ENCODE measurements at regions not wholly inside any gene's neighbourhood (a gene's known extent, or its start where the extent isn't known, plus 50 kb on each side); places are given as distances from the start of the nearest gene placed in this dataset.
"Not testable (repeated sequence)": the region's sequence is repeated elsewhere in the genome, so short reads cannot be mapped to it uniquely, and the experiment has no call there.

DNA sequence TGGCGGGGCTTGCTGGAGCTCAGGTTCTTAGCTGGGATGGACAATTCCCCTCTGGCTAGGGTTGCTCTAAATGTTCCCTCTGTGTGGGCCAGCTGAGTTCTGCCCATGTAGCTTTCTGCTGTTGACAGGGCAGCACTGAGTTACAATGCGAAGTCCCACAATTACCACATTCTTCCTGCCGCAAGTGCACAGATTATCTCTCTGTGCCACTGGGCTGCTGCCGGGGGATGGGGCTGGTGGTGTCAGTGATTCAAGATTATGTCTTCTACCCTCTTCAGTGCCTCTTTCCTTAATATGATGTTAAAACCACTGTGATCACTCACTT is 708.1 kb downstream of the SLC4A3 start:
- DNase-seq (ENCODE audit: low read depth, low spot score): no peak

DNA sequence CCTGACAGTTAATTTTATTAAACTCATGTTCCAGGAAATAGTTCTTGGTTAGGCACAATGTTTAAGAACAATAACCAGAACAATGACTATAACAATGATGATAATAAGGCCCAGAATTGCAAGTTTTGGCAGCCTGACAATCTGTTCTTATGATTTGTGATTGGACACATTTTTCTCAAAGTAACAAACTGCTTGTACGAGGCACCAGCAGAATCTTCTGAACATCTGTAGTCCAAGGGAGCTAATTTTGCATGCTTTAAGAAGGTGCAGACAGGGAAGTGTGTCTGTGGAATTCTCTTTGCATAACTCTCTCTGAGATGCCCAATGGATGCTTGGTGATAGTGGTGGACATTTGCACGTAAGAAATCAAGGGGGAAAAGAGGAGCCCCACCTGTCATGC is 709.3 kb downstream of the SLC4A3 start:
- DNase-seq (ENCODE audit: low read depth, low spot score): no peak

DNA sequence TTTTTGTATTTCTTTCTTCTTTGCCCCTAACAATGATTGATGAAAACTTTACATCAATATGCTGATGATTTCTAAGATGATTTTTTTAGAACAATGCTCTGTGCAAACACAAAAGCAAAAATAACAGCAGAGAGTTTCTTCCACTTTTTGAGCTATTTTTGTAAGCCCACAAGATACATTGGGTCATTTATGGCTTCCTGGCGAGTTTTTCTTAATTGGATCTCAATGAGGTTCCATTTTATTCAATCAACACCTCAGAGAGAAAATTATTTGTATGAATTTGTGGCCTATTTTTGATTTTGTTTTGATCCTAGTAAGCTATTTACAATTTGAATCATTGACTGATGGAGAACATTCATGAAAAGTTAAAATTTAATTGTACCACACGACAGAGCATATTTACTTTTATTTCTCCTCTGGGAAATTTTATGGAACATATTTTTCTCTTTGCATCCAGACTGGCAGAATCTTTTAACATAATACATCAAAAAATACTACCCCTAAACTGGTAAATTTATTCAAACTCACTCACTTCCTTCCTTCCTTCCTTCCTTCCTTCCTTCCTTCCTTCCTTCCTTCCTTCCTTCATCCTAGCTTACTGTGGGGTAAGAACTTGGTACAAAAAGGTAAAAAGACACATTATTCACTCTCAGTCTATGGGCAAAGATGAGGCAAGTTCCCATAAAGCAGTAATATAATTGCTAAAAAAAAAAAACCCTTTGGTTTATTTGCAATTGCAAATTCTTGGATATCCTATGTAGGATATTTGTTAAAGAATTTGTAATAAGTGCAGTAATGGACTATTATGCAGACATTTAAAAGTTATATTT is 710.4 kb downstream of the SLC4A3 start:
- no peak for DNase-seq (ENCODE audit: low read depth, low spot score)

DNA sequence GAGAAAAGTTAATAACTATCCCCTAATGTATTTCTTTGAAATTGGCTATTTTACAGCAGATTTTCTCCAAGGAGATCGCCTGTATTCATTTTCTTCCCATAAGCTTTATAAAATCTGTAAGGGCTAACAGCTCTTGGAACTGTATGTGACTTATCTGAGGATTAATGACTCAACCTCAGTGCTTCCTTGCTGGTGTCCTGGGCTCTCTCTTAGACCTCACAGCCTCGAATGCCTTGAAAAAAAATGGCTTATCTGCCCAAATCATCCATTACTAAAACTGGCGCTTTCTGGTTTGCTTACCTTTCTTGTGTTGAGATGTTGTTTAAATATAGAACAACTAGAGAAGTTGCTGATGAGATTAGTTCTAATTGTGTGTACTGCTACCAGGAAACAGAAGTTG is 713.6 kb downstream of the SLC4A3 start:
- no peak for DNase-seq (ENCODE audit: low read depth, low spot score)

DNA sequence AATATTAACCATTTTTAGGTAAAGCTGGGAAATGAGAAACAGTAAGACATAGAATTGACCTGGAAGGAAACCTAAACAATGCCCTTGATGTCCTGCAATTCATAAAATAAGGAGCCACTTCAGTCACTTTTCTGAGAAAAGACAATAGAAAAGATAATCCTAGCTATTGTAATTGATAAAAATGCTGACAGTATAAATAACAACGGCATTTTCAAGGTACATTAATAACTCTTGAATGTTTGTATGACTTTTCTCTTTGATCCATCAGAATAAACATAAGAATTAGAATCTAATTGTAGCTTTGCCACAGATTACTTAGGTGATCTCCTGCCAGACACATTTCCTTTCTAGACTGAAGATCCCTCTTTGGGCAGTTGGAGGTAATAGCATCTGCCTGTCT is 719.5 kb downstream of the SLC4A3 start:
- no peak for DNase-seq (ENCODE audit: low read depth, low spot score)

DNA sequence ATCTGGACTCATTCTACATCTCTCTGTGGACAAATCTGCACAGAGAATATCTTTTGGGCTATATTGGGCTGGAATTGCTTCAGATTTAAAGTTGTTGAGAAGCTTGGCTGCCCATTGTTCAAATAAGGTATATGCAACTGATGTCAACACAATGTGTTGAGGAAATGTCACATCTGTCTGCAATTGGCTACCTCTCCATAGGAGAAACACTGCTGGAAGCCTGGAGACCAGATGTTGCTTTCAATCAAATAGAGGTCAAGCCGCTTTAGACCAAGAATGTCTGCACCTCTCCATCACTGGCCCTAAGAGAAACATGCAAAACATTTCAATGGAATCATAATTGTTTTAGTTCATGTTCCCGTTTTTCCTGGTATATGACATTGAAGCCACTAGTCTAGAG is 720.2 kb downstream of the SLC4A3 start:
- DNase-seq (ENCODE audit: low read depth, low spot score): no peak

DNA sequence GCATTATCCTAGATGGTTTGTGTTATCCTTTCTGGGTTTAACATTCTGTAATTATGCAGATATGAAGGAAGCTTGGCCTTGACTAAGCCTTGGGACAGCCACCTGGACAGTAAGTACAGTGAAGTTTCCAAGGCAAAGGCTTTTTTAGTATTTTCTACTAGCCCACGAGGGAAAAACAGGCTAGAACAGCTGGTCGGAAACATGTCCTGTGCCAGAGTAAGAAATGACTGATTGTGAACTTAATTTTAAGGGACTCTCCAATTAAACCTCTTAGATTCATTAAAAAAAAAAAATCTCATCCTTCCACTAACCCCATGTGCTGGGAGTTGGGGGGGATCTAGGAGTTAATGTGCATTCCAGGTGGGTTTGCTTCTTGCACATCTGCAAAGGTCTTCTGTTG is 720.8 kb downstream of the SLC4A3 start:
- DNase-seq (ENCODE audit: low read depth, low spot score): no peak

DNA sequence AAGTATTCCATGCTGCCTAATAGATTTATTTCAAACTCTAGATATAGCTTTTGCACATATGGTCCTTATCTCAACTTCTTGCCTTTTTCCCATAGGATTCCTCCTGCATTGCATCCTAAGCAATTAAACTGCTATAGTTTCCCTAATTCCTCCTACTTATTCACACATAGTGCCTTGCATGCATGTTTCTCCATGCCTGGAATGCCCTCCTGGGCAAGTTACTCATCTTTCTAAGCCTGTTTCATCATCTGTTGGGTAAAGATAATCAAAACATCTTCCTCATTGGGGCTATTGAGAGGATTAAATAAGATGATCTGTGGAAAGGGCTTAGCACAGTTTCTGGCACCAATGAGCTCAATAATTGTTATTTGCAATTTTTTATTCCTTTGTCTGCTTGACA is 726.5 kb downstream of the SLC4A3 start:
- DNase-seq (ENCODE audit: low read depth, low spot score): no peak

DNA sequence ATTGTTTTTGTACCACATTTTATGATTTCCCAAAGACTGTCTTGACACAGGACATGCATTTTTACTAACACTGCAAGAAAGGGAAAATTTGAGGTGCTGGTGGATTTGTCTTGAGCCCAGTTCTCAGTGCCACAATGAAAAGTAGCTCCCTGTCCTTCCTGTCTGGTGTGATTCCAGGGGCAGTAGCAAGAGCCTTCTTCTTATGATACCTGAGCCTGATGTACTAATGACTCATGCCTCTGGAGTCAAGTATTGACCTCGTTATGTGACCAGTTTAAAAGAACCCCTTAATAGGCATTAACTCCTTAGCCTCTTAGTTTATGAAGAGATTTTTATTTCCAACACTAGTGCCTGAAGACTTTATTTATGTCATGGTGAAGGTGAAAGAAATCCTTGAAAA is 728.6 kb downstream of the SLC4A3 start:
- DNase-seq (ENCODE audit: low read depth, low spot score): no peak

DNA sequence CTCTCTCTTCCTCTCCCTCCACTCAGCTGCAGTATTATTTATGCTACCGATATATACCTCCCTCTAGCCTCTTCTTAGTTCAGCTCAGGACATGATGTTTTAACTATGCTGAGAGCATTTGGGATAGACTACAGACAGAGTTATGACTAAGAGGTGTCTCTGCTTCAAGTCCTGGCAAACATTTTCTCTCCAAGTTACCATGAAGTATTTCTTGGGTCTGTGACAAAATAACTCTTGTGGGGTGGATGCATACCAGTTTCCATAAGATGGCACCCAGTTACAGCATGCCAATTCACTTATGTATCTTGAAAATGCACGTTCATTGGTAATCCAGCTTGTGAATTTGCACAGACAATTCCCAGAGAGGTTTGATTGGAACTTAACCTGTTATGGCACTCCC is 737.6 kb downstream of the SLC4A3 start:
- no peak for DNase-seq (ENCODE audit: low read depth, low spot score)

DNA sequence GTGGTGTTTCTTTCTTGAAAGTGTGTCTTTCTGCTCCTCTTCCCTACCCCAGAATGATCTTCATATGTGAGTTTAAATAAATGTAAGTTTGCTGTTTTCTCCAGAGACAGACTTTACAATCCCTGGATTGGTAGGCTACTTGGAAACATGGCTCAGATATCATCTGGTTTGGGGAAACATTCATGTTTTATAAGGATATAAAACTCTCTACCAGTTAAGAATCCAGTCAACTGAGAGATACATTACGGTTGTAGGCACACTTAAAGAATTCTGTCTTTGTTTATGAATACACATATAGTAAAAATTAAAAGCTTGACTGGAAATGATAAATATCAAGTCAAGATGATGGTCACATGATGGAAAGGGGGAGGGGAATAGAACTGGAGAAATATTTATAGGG is 739.3 kb downstream of the SLC4A3 start:
- no peak for DNase-seq (ENCODE audit: low read depth, low spot score)

DNA sequence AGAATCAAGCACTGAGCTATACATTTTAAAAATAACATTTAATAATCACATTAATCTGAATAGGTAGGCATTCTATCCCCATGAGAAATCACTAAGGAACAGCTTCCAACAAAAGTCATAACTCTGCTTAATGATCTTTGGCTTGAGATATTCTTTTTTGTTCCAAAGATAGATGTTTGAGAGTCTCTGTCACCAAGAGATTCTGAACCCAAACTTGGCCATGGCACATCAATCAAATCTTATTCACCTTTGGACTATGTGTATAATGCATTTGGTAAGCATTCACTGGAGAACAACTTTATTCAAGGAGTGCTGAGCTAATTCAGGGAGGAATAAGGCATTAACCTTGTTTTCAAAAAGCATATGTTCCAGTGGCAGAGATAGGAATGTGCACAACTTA is 743.3 kb downstream of the SLC4A3 start:
- DNase-seq (ENCODE audit: low read depth, low spot score): no peak

DNA sequence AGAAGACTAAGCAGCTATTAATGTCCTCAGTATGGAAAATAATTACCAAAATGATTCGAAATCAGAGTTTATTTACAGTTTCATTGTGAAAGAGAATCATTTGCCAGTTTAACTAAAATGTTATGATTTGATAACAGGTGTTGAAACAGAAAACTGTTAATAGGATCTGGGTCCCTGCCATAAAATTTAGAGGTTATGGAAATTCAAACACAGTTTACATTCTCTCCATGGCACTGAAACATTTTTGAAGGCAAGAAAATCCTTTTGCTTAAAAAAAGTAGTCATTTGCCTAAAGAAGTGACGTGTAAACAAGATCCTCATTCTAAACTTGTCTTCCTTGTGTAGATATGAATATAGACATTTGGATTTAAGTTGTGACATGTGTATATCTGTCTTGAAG is 743.8 kb downstream of the SLC4A3 start:
- no peak for DNase-seq (ENCODE audit: low read depth, low spot score)

DNA sequence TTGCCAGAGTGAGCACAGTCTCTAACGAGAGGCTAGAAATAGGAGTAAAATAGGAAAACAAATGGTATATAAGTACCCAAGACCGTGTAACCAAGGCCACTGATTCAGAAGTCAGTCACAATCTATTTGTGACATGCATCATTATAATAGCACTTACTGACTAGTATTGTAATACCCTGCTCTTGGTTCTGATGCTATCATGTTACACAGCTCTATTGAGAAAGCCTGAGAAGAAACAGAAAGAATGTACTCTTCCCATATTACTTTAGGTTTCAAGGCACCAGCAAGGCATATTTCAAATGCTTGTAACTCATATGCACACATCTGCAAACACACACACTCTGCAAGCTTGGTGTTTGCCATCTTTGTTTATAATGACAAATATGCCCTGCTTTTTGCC is 746.4 kb downstream of the SLC4A3 start:
- no peak for DNase-seq (ENCODE audit: low read depth, low spot score)

DNA sequence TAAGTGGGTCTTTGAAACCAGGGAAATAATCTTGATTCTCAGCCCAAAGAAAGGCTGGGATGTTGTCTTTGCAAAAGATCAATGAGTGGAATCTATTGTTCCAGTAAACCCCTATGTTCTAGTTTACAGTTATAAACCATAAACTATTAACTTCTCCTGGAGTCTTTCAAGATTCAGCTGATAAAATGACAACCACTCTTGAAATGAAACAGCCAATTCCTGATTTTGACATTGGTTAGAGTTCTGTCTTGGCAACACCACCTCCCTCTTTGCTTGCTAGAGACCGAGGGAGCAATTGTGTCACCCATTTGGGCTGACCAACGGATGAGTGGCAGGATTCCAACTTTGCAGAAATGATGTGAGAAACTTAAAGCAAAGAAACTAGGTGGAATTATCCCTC is 746.9 kb downstream of the SLC4A3 start:
- no peak for DNase-seq (ENCODE audit: low read depth, low spot score)

DNA sequence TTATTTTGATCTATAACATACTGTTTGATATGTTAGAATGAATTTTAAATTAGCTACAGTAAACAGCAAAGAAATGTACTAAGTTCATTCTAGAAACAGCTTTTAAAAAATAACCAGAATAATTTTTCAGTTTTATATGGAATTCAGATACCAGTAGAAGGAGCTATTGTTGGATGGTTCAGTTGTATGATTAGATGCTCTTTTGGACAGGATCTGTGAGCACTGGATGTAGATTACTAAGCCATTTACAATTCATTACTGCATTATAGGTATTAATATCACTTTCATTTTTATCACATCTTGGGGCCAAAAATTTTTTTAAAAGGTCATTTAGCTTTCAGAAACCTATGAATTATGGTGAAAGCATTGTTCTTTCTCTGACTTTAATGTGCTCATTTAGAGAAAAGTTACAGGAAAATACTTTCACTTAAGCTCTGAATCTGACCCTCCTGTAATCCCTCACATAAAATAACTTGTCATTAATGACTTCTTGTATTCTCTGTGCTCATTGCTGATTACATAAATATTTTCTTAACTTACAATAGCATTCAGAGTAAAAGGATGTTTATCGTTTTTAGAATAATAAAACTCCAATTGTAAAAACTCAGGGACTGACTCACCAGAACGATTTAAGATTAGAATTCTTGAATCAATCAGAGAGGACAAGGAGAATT is 750.2 kb downstream of the SLC4A3 start:
- DNase-seq (ENCODE audit: low read depth, low spot score): no peak

DNA sequence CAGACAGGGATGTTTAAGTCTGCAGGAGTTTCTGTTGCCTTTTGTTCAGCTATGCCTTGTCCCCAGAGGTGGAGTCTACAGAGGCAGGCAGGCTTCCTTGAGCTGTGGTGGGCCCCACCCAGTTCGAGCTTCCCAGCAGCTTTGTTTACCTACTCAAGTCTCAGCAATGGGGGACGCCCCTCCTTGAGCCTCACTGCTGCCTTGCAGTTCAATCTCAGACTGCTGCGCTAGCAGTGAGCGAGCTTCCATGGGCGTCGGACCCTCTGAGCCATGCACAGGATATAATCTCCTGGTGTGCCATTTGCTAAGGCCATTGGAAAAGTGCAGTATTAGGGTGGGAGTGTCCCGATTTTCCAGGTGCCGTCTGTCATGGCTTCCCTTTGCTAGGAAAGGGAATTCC is 760.3 kb downstream of the SLC4A3 start:
- DNase-seq (ENCODE audit: low read depth, low spot score): not testable (repeated sequence)

DNA sequence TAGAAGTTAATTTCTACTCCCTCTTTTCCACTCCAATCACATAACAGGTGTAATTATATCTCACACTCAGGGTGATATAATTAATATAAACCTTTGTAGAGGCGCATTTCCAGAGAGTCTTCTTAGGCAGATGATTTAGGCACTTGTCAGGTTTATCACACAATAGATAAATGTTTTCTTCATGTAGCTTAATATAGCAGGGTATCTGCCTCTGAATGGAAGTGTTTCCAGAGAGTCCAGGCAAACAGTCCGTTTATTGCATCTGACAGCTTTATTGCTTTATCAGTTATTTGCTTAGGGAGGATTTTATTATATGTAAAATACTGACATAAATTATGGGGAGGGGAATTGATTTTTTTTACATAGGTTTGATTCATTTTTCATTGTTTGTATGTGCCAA is 766.3 kb downstream of the SLC4A3 start:
- DNase-seq (ENCODE audit: low read depth, low spot score): no peak

DNA sequence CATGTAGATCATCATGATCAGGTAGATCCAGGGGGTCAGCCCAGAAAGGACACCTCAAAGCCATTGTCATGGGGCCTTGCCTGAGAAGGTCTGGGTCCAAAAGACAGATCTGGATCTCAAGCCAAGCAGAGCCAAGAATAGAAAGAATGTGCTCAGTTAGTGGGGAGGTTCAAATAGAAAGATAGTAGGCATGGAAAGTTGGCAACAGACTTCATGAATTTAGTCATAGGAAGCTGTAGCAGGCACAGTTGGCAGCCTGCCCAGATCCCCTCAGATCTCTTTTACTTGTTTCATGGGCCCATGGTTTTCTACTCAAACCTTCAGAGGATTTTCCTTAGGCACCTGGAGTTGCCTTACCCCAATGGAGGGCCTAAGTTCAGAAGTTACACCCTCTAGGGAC is 767.0 kb downstream of the SLC4A3 start:
- no peak for DNase-seq (ENCODE audit: low read depth, low spot score)

DNA sequence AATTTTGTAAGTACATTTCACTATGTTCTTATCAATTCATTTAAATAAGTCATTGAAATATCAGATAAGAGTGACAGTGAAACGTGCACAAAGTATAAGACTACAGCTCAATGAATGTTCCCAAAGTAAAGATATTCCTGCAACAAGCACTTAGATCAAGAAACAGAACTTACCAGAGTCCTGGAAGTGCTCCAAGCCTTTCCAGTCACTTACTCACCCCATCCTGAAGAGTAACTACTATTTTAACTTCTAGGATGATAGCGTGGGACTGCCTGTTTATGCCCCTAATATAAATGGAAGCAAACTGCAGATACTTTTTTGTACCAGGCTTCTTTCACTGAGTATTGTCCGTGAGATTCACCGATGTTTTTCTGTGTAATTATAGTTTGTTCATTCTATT is 768.9 kb downstream of the SLC4A3 start:
- DNase-seq (ENCODE audit: low read depth, low spot score): no peak

DNA sequence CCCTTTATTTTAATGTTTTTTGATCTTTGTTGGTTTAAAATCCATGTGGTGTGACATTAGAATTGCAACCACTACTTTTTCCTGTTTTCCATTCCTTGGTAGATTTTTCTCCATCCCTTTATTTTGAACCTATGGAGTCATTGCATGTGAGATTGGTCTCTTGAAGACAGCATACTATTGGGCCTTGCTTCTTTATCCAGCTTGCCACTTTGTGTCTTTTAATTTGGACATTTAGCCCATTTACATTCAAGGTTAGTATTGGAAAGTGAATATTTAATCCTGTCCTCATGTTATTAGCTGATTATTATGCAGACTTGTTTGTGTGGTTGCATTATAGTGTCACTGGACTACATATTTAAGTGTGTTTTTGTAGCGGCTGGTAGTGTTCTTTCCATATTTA is 782.9 kb downstream of the SLC4A3 start:
- DNase-seq (ENCODE audit: low read depth, low spot score): no peak

DNA sequence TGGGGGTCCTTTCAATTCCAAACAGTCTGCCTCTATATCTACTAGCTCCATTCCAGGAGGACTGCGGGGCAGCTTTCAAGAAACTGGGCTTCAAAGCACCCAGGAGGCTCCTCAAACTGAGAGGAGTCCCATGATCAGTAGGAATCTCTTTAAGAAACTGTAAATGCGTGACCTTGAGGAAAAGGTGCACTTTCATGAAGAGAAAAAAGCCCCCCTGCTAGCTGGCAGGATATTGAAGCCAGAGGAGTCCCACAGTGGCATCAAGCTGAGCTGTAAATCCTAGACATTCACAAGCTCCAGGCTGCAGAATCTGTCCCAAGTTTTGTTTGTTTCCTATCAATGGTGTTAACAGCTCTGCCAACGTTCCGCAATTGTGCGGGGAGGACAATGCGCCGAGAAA is 790.1 kb downstream of the SLC4A3 start:
- no peak for DNase-seq (ENCODE audit: low read depth, low spot score)

DNA sequence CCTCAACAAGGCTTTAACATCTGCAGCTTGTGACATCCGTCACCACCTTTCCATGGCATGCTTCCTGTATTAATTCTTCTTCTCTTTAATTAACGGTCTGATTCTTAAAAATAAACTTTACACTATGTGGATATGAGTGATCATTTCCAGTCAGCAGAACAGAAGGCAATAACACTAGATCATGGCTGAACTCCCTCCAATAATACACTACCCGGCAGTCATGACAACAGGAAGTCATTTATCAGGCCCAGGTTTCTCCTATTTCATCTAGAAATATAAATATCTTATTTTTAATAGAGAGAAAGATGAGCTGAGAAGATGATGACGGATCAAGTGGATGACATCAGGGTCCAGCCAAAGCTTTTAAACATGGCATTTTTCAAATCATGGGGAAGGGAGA is 792.2 kb downstream of the SLC4A3 start:
- no peak for DNase-seq (ENCODE audit: low read depth, low spot score)

DNA sequence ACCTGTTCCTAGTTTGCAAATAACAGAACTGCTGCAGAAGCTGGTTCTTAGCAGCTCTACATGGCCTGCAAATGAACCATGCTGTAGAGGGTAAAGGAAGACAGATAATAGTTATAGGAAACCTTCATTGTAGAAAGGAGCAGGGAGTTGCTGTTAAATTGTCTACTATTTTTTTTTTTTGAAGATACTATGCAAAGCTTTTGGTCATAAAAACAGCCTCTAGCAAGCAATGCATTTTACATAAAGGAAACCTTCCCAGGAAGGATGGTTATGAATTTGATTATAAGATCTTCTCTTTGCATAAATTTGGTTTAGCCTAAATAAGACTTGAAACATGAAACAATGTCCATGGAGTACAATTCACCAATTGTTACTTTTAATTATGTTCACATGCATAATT is 793.4 kb downstream of the SLC4A3 start:
- DNase-seq (ENCODE audit: low read depth, low spot score): no peak
